ENCODE measurements at regions not wholly inside any gene's neighbourhood (a gene's known extent, or its start where the extent isn't known, plus 50 kb on each side); places are given as distances from the start of the nearest gene placed in this dataset.

DNA sequence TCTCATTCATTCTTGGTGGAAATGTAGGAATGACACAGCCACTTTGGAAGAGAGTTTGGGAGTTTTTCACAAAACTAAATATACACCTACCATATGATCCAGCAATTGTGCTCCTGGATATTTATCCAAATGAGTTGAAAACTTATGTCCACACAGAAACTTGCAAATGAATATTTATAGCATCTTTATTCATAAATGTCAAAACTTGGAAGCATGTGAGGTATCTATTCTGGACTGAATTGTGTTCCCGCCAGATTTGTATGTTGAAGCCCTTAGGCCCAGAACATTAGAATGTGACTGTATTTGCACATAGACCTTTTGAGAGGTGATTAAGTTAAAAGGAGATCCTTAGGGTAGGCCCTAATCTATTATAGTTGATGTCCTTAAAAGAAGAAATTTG, 409.4 kb upstream of the SYT4 start:
- Histone ChIP-seq H3K4me3 (ENCODE audit: low read depth, low read length, poor library complexity, severe bottlenecking) (no peak overlapping the region), H3K27me3 (replicated peaks; ENCODE audit: insufficient read depth, low read depth, low read length, poor library complexity) (no peaks in the 10 kb centered on the region), H3K27ac (ENCODE audit: low read depth, low read length, poor library complexity, severe bottlenecking) (no peak overlapping the region), H3K36me3 (ENCODE audit: insufficient read depth, low read length, poor library complexity, severe bottlenecking) (no peaks in the 10 kb centered on the region), H3K9me3 (ENCODE audit: low read depth, low read length, poor library complexity, severe bottlenecking) (no peaks in the 10 kb centered on the region), H3K4me1 (ENCODE audit: insufficient read depth, low read length, poor library complexity, severe bottlenecking) (no peaks in the 10 kb centered on the region)
- intact Hi-C loops (cut with micrococcal nuclease; ENCODE audit: unreplicated experiment), result no loop called here
- no TSS peak for BruUV-seq (replicated peaks)
- no peak for DNase-seq (ENCODE audit: low spot score)
- POLR2A ChIA-PET (ENCODE audit: low non-redundant PET), result no interaction called here
- CTCF ChIA-PET, result no interaction called here
- TF ChIP-seq CTCF (conservative IDR thresholded peaks at IDR 0.05; ENCODE audit: low read depth, low read length) (no peak), EZH2 (IDR thresholded peaks at IDR 0.05; ENCODE audit: borderline replicate concordance, low read depth, low read length, poor library complexity, severe bottlenecking) (no peak)

GRCh38 chr18:43692099-43692690, 414.9 kb upstream of the SYT4 start:
- Histone ChIP-seq H3K27me3 (replicated peaks; ENCODE audit: insufficient read depth, low read depth, low read length, poor library complexity) (no peaks in the 10 kb centered on the region), H3K27ac (ENCODE audit: low read depth, low read length, poor library complexity, severe bottlenecking) (no peak overlapping the region), H3K9me3 (ENCODE audit: low read depth, low read length, poor library complexity, severe bottlenecking) (no peaks in the 10 kb centered on the region), H3K36me3 (ENCODE audit: insufficient read depth, low read length, poor library complexity, severe bottlenecking) (no peaks in the 10 kb centered on the region), H3K4me3 (ENCODE audit: low read depth, low read length, poor library complexity, severe bottlenecking) (no peak overlapping the region), H3K4me1 (ENCODE audit: insufficient read depth, low read length, poor library complexity, severe bottlenecking) (no peaks in the 10 kb centered on the region)
- peak; percentile 9 for DNase-seq (ENCODE audit: low spot score)
- POLR2A ChIA-PET (ENCODE audit: low non-redundant PET), result no interaction called here
- intact Hi-C loops (cut with micrococcal nuclease; ENCODE audit: unreplicated experiment), result no loop called here
- CTCF ChIA-PET, result no interaction called here
- TF ChIP-seq EZH2 (IDR thresholded peaks at IDR 0.05; ENCODE audit: borderline replicate concordance, low read depth, low read length, poor library complexity, severe bottlenecking), result no peak
- TF ChIP-seq CTCF (conservative IDR thresholded peaks at IDR 0.05; ENCODE audit: low read depth, low read length), result no peak
- BruUV-seq (replicated peaks), result no TSS peak

- no peak overlapping the region for H3K4me3 ChIP-seq (ENCODE audit: low read depth, low read length, poor library complexity, severe bottlenecking)
- H3K9me3 ChIP-seq (ENCODE audit: low read depth, low read length, poor library complexity, severe bottlenecking), result no peaks in the 10 kb centered on the region
- no peaks in the 10 kb centered on the region for H3K4me1 ChIP-seq (ENCODE audit: insufficient read depth, low read length, poor library complexity, severe bottlenecking)
- no peaks in the 10 kb centered on the region for H3K27me3 ChIP-seq (replicated peaks; ENCODE audit: insufficient read depth, low read depth, low read length, poor library complexity)
- no TSS peak for BruUV-seq (replicated peaks)
- no peak for DNase-seq (ENCODE audit: low spot score)
- intact Hi-C loops (cut with micrococcal nuclease; ENCODE audit: unreplicated experiment), result no loop called here
- TF ChIP-seq EZH2 (IDR thresholded peaks at IDR 0.05; ENCODE audit: borderline replicate concordance, low read depth, low read length, poor library complexity, severe bottlenecking) (no peak), CTCF (conservative IDR thresholded peaks at IDR 0.05; ENCODE audit: low read depth, low read length) (no peak)
- H3K36me3 ChIP-seq (ENCODE audit: insufficient read depth, low read length, poor library complexity, severe bottlenecking), result no peaks in the 10 kb centered on the region
- ChIA-PET POLR2A (ENCODE audit: low non-redundant PET) (no interaction called here), CTCF (no interaction called here)
- H3K27ac ChIP-seq (ENCODE audit: low read depth, low read length, poor library complexity, severe bottlenecking), result no peak overlapping the region
Observed at GRCh38 chr18:43702399-43702798, 425.1 kb upstream of the SYT4 start.

Data from A673 (cell line).